ENCODE measurements at regions not wholly inside any gene's neighbourhood (a gene's known extent, or its start where the extent isn't known, plus 50 kb on each side); places are given as distances from the start of the nearest gene placed in this dataset.

DNA sequence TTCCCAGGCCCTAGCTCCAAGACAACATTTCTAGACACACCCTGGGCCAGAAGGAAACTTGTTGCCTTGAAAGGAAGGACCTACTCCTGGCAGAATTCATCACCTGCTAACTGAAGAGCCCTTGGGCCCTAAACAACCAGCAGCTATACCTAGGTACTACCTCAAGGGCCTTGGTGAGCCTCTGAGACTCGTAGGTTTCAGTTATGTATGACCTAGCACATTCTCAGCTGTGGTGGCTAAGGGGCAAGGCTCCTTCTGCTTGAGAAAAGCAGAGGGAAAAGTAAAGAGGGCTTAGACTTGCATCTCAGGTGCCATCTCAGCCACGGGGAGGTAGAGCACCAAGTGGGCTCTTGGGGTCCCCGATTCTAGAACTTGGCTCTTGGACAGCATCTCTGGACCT is 132.3 kb upstream of the NHSL1 start:
- no peaks in the 10 kb centered on the region for H3K27me3 Mint-ChIP-seq
- DNase-seq (ENCODE audit: extremely low spot score, unreplicated experiment) = no peak
- H3K4me1 Mint-ChIP-seq (ENCODE audit: unreplicated experiment) = no peaks in the 10 kb centered on the region
- no peak overlapping the region for H3K27ac Mint-ChIP-seq
- no peaks in the 10 kb centered on the region for H3K36me3 Mint-ChIP-seq
- no peak overlapping the region for H3K4me3 Mint-ChIP-seq
- H3K9me3 Mint-ChIP-seq = no peaks in the 10 kb centered on the region
- TF ChIP-seq, protein P1, sequence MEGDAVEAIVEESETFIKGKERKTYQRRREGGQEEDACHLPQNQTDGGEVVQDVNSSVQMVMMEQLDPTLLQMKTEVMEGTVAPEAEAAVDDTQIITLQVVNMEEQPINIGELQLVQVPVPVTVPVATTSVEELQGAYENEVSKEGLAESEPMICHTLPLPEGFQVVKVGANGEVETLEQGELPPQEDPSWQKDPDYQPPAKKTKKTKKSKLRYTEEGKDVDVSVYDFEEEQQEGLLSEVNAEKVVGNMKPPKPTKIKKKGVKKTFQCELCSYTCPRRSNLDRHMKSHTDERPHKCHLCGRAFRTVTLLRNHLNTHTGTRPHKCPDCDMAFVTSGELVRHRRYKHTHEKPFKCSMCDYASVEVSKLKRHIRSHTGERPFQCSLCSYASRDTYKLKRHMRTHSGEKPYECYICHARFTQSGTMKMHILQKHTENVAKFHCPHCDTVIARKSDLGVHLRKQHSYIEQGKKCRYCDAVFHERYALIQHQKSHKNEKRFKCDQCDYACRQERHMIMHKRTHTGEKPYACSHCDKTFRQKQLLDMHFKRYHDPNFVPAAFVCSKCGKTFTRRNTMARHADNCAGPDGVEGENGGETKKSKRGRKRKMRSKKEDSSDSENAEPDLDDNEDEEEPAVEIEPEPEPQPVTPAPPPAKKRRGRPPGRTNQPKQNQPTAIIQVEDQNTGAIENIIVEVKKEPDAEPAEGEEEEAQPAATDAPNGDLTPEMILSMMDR (conservative IDR thresholded peaks at IDR 0.05) = no peak

DNA sequence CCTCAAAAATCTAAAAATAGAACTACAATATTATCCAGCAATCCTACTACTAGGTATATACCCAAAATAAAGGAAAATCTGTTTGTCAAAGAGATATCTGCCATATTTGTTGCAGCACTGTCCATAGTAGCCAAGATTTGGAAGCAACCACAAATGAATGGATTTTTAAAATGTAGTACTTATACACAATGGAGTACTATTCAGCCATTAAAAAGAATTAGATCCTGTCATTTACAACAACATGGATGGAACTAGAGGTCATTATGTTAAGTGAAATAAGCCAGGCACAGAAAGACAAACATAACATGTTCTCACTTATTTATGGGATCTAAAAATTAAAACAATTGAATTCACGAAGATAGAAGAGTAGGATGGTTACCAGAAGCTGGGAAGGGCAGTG is 135.7 kb upstream of the CCDC28A start:
- H3K9me3 Mint-ChIP-seq = no peaks in the 10 kb centered on the region
- DNase-seq (ENCODE audit: extremely low spot score, unreplicated experiment) = no peak
- H3K27ac Mint-ChIP-seq = no peak overlapping the region

DNA sequence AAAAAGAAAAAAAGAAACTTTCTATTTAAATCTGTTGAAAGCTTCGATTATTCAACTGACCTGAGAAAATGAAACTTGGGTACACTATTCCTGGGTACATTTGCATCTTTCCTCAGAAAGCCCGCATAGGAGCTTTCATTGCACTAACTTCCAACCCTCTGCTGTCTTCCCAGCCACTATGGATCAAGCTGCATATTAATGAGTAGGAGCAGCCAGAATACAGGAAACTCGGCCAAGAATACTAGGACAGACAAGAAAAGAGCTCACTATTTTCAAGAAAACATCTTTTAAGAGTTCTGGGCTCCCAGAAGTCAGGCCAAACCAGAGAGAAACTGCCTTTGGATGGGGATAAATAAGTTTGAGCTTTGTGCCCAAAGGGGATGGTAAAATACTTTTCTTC is 135.0 kb upstream of the CCDC28A start:
- TF ChIP-seq, protein P1 (conservative IDR thresholded peaks at IDR 0.05) = no peak
- Mint-ChIP-seq H3K27me3 (no peaks in the 10 kb centered on the region), H3K27ac (no peak overlapping the region), H3K4me3 (no peak overlapping the region), H3K36me3 (peaks cover 3% of the 10 kb centered on the region), H3K9me3 (no peaks in the 10 kb centered on the region), H3K4me1 (ENCODE audit: unreplicated experiment) (no peaks in the 10 kb centered on the region)
- no peak for DNase-seq (ENCODE audit: extremely low spot score, unreplicated experiment)

More for the DNA sequence above, 135.7 kb upstream of the CCDC28A start:
- no peaks in the 10 kb centered on the region for H3K27me3 Mint-ChIP-seq
- TF ChIP-seq, protein P1 (conservative IDR thresholded peaks at IDR 0.05) = no peak
- no peak overlapping the region for H3K4me3 Mint-ChIP-seq
- no peaks in the 10 kb centered on the region for H3K4me1 Mint-ChIP-seq (ENCODE audit: unreplicated experiment)
- peaks cover 3% of the 10 kb centered on the region for H3K36me3 Mint-ChIP-seq

DNA sequence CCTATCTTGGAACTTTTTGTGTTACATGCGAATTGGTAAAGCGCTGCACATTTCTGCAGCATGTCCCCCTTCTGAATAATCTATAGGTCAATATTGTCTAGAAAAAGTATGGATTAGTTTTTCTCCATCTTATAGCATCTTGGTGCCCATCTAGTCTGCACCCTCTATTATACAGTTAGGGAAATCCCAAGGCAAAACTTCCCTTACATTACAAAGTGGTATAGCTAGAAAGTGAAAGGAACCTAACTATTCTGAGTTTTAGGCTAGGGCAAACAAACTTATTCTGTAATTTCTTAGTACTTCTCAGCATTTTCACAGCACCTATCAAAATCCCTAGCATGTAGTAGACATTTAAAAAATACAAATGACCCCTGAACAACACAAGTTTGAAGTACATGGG is 133.5 kb upstream of the CCDC28A start:
- Mint-ChIP-seq H3K9me3 (no peaks in the 10 kb centered on the region), H3K4me3 (no peak overlapping the region), H3K4me1 (ENCODE audit: unreplicated experiment) (peaks cover 2% of the 10 kb centered on the region), H3K27ac (no peak overlapping the region), H3K36me3 (peaks cover 3% of the 10 kb centered on the region), H3K27me3 (no peaks in the 10 kb centered on the region)
- TF ChIP-seq, protein P1 (conservative IDR thresholded peaks at IDR 0.05) = no peak
- no peak for DNase-seq (ENCODE audit: extremely low spot score, unreplicated experiment)

DNA sequence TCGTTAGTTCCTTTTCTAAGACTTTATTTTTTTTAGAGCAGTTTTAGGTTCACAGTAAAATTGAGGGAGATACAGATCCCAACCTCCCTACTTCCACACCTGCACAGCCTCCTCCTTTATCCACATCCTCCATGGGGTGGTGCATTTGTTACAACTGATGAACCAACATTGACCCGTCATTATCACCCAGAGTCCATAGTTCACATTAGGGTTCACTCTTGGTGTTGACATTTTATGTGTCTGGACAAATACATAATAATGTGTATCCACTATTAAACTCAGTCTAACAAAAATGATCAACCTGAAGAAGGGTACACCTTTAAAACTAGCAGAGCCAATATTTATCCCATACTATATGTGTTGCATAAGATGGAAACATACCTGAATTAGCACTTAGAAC is 130.4 kb upstream of the CCDC28A start:
- no peak overlapping the region for H3K4me3 Mint-ChIP-seq

More for the DNA sequence above, 130.4 kb upstream of the CCDC28A start:
- TF ChIP-seq, protein P1 (conservative IDR thresholded peaks at IDR 0.05) = no peak
- Mint-ChIP-seq H3K4me1 (ENCODE audit: unreplicated experiment) (peaks cover 6% of the 10 kb centered on the region), H3K36me3 (peaks cover 3% of the 10 kb centered on the region), H3K27me3 (no peaks in the 10 kb centered on the region), H3K9me3 (no peaks in the 10 kb centered on the region), H3K27ac (no peak overlapping the region)
- DNase-seq (ENCODE audit: extremely low spot score, unreplicated experiment) = no peak

Data from type B pancreatic cell (in vitro differentiated cells).